ENCODE measurements at regions not wholly inside any gene's neighbourhood (a gene's known extent, or its start where the extent isn't known, plus 50 kb on each side); places are given as distances from the start of the nearest gene placed in this dataset.

DNA sequence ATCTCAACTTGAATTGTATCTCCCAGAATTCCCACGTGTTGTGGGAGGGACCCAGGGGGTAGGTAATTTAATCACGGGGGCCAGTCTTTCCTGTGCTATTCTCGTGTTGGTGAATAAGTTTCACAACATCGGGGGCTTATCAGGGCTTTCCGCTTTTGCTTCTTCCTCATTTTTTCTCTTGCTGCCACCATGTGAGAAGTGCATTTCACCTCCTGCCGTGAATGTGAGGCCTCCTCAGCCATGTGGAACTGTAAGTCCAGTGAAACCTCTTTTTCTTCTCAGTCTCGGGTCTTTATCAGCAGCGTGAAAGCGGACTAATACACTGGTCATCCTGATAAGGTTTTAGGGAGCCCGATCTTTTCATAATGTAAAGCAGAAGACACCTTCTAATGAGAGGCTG, 687.0 kb upstream of the FTMT start:
- no peak for TF ChIP-seq POLR2A (IDR thresholded peaks at IDR 0.05)
- TF ChIP-seq, protein P1, sequence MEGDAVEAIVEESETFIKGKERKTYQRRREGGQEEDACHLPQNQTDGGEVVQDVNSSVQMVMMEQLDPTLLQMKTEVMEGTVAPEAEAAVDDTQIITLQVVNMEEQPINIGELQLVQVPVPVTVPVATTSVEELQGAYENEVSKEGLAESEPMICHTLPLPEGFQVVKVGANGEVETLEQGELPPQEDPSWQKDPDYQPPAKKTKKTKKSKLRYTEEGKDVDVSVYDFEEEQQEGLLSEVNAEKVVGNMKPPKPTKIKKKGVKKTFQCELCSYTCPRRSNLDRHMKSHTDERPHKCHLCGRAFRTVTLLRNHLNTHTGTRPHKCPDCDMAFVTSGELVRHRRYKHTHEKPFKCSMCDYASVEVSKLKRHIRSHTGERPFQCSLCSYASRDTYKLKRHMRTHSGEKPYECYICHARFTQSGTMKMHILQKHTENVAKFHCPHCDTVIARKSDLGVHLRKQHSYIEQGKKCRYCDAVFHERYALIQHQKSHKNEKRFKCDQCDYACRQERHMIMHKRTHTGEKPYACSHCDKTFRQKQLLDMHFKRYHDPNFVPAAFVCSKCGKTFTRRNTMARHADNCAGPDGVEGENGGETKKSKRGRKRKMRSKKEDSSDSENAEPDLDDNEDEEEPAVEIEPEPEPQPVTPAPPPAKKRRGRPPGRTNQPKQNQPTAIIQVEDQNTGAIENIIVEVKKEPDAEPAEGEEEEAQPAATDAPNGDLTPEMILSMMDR (IDR thresholded peaks at IDR 0.05), result no peak

Measured in transverse colon (tissue), 3 donors.